ENCODE measurements at regions not wholly inside any gene's neighbourhood (a gene's known extent, or its start where the extent isn't known, plus 50 kb on each side); places are given as distances from the start of the nearest gene placed in this dataset.
"Not testable (repeated sequence)": the region's sequence is repeated elsewhere in the genome, so short reads cannot be mapped to it uniquely, and the experiment has no call there.

GRCh38 chr2:37802899-37803379 is 122.1 kb upstream of the RMDN2 start:
- no peaks in the 10 kb centered on the region for H3K79me1 ChIP-seq (ENCODE audit: insufficient read depth, low read depth, low read length, poor library complexity, severe bottlenecking)
- Mint-ChIP-seq H3K4me1 (peaks cover 13% of the 10 kb centered on the region in 2 experiments), H3K4me3 (no peak overlapping the region), H3K27ac (peak overlapping the region in 1 of 3 experiments; percentile 18; a peak in 1 of 7 replicates), H3K36me3 (ENCODE audit: insufficient read depth in 1 of 3, low read depth in 3 of 3) (peaks cover 0 to 15% (median 1%) of the 10 kb centered on the region in 3 experiments; a peak in 3 of 7 replicates), H3K27me3 (ENCODE audit: low read depth) (no peaks in the 10 kb centered on the region), H3K9me3 (peaks cover 0 to 4% of the 10 kb centered on the region in 2 experiments; a peak in 4 of 5 replicates)
- H2BK12ac ChIP-seq (ENCODE audit: insufficient read length, low read depth, low read length): no peak overlapping the region
- no peak overlapping the region for H2BK15ac ChIP-seq (ENCODE audit: low read depth, low read length)
- H3K23ac ChIP-seq (ENCODE audit: insufficient read length, low read depth, low read length): no peak overlapping the region
- no peak for TF ChIP-seq CTCF (conservative IDR thresholded peaks at IDR 0.05)
- no peak overlapping the region for H2BK5ac ChIP-seq (ENCODE audit: insufficient read length, low read length)
- H3T11ph ChIP-seq (ENCODE audit: low read length): no peak overlapping the region
- H4K8ac ChIP-seq (replicated peaks; ENCODE audit: insufficient read length, low read depth, low read length): no peak overlapping the region
- no peaks in the 10 kb centered on the region for H3K27me3 ChIP-seq (ENCODE audit: insufficient read depth, low read length)
- no peak overlapping the region for H3K4ac ChIP-seq (ENCODE audit: low read depth, low read length)
- no peak overlapping the region for H2BK120ac ChIP-seq (ENCODE audit: low read depth, low read length, poor library complexity, severe bottlenecking)
- H3K18ac ChIP-seq (ENCODE audit: insufficient read length, low read depth, low read length): no peak overlapping the region
- no peak overlapping the region for H3K27ac ChIP-seq (ENCODE audit: insufficient read length, low read depth, low read length)
- H2BK20ac ChIP-seq (ENCODE audit: low read depth, low read length, poor library complexity, severe bottlenecking): no peak overlapping the region
- no peak overlapping the region for H2AFZ ChIP-seq (ENCODE audit: low read length)
- H2AK5ac ChIP-seq (ENCODE audit: insufficient read length, low read length): no peak overlapping the region
- H4K20me1 ChIP-seq (ENCODE audit: control insufficient read depth, insufficient read depth, insufficient read length): no peaks in the 10 kb centered on the region
- H4K91ac ChIP-seq (ENCODE audit: insufficient read length, low read depth, low read length): no peak overlapping the region
- no peaks in the 10 kb centered on the region for H3K9me3 ChIP-seq (ENCODE audit: control insufficient read depth, low read depth, low read length)
- H4K5ac ChIP-seq (ENCODE audit: insufficient read length, low read depth, low read length): no peak overlapping the region
- H3K9ac ChIP-seq (ENCODE audit: extremely low read depth, insufficient read length, low read length): no peak overlapping the region
- H3K4me2 ChIP-seq (ENCODE audit: insufficient read depth, insufficient read length, low read length): no peak overlapping the region
- no peak for DNase-seq
- no peak overlapping the region for H3K14ac ChIP-seq (ENCODE audit: insufficient read depth, low read length)
- no peaks in the 10 kb centered on the region for H3K79me2 ChIP-seq (ENCODE audit: insufficient read depth, low read length)
- no peaks in the 10 kb centered on the region for H3K23me2 ChIP-seq (ENCODE audit: insufficient read length, low read depth, low read length, poor library complexity, severe bottlenecking)
- H3K56ac ChIP-seq (ENCODE audit: insufficient read length, low read depth, low read length): no peak overlapping the region
- 0 out of 2 replicates have a peak, but pooled peaks cover 2% of the 10 kb centered on the region for H3K4me1 ChIP-seq (ENCODE audit: insufficient read depth, low read length)

- H2BK12ac ChIP-seq (ENCODE audit: insufficient read length, low read depth, low read length); H2BK5ac ChIP-seq (ENCODE audit: insufficient read length, low read length); H3K79me1 ChIP-seq (ENCODE audit: insufficient read depth, low read depth, low read length, poor library complexity, severe bottlenecking); H4K5ac ChIP-seq (ENCODE audit: insufficient read length, low read depth, low read length); H2BK15ac ChIP-seq (ENCODE audit: low read depth, low read length); H2AFZ ChIP-seq (ENCODE audit: low read length); H4K8ac ChIP-seq (replicated peaks; ENCODE audit: insufficient read length, low read depth, low read length); H3K27me3 ChIP-seq (ENCODE audit: insufficient read depth, low read length); H2BK20ac ChIP-seq (ENCODE audit: low read depth, low read length, poor library complexity, severe bottlenecking); H3K14ac ChIP-seq (ENCODE audit: insufficient read depth, low read length); H3K27ac ChIP-seq (ENCODE audit: insufficient read length, low read depth, low read length); H3K18ac ChIP-seq (ENCODE audit: insufficient read length, low read depth, low read length); H3K27me3 Mint-ChIP-seq (ENCODE audit: low read depth); H3K23me2 ChIP-seq (ENCODE audit: insufficient read length, low read depth, low read length, poor library complexity, severe bottlenecking); H3K9me3 ChIP-seq (ENCODE audit: control insufficient read depth, low read depth, low read length); H3K23ac ChIP-seq (ENCODE audit: insufficient read length, low read depth, low read length); H3K79me2 ChIP-seq (ENCODE audit: insufficient read depth, low read length); H2BK120ac ChIP-seq (ENCODE audit: low read depth, low read length, poor library complexity, severe bottlenecking); H3K56ac ChIP-seq (ENCODE audit: insufficient read length, low read depth, low read length); H3K4me3 Mint-ChIP-seq; H2AK5ac ChIP-seq (ENCODE audit: insufficient read length, low read length); H3K4ac ChIP-seq (ENCODE audit: low read depth, low read length); H3K4me2 ChIP-seq (ENCODE audit: insufficient read depth, insufficient read length, low read length); H3K9me3 Mint-ChIP-seq; H3K27ac Mint-ChIP-seq; DNase-seq; H4K20me1 ChIP-seq (ENCODE audit: control insufficient read depth, insufficient read depth, insufficient read length); H3K9ac ChIP-seq (ENCODE audit: extremely low read depth, insufficient read length, low read length); H4K91ac ChIP-seq (ENCODE audit: insufficient read length, low read depth, low read length); H3T11ph ChIP-seq (ENCODE audit: low read length); H3K4me1 ChIP-seq (ENCODE audit: insufficient read depth, low read length): not testable (repeated sequence)
- WGBS (ENCODE audit: extremely low coverage, insufficient read length, low lambda C conversion rate): no CpG with 5 or more reads among the region's 2 CpGs
- Mint-ChIP-seq H3K4me1 (peaks cover 13 to 17% of the 10 kb centered on the region in 2 experiments), H3K36me3 (ENCODE audit: insufficient read depth in 1 of 3, low read depth in 3 of 3) (peaks cover 1 to 21% (median 6%) of the 10 kb centered on the region in 3 experiments; a peak in 5 of 7 replicates)
These were observed 119.1 kb upstream of the RMDN2 start for GRCh38 chr2:37806004-37806403.
